ENCODE measurements at regions not wholly inside any gene's neighbourhood (a gene's known extent, or its start where the extent isn't known, plus 50 kb on each side); places are given as distances from the start of the nearest gene placed in this dataset.

GRCh38 chr10:78985973-78986818, 82.6 kb upstream of the ZMIZ1 start:
- Histone ChIP-seq H3K36me3 (ENCODE audit: control insufficient read depth, insufficient read depth, low read length) (no peaks in the 10 kb centered on the region), H3K27me3 (ENCODE audit: control insufficient read depth, insufficient read depth, low read length) (peaks cover 4% of the 10 kb centered on the region), H2AFZ (ENCODE audit: low read length) (no peak overlapping the region), H3K4me1 (ENCODE audit: control insufficient read depth, extremely low read depth, insufficient read depth, low read length) (no peaks in the 10 kb centered on the region), H3K4me2 (ENCODE audit: extremely low read depth, insufficient read depth, low read length) (no peak overlapping the region), H3K4me3 (replicated peaks in 1 of 4; ENCODE audit: control extremely low read depth in 1 of 4, insufficient read depth in 1 of 4, low read depth in 3 of 4, low read length in 4 of 4) (no peak overlapping the region), H3K9ac (ENCODE audit: insufficient read depth, low read length) (no peak overlapping the region), H3K27ac (ENCODE audit: insufficient read depth, low read length) (no peak overlapping the region), H4K20me1 (ENCODE audit: control insufficient read depth, extremely low read depth, insufficient read depth, low read length) (no peaks in the 10 kb centered on the region), H3K9me3 (ENCODE audit: control insufficient read depth, insufficient read depth, low read depth, low read length) (no peaks in the 10 kb centered on the region), H3K79me2 (ENCODE audit: control insufficient read depth, insufficient read depth, low read length) (no peaks in the 10 kb centered on the region)
- TF ChIP-seq EZH2 (IDR thresholded peaks at IDR 0.05; ENCODE audit: low read length, missing control alignments), result no peak
- TF ChIP-seq CTCF (conservative IDR thresholded peaks at IDR 0.05 in 1 of 2, IDR thresholded peaks at IDR 0.05 in 1 of 2; ENCODE audit: low read depth in 1 of 2, low read length in 2 of 2), result no peak
- DNase-seq (ENCODE audit: low read depth in 2 of 2), result peak in 1 of 2 donors; percentile 53

- Histone ChIP-seq H3K4me3 (replicated peaks in 1 of 4; ENCODE audit: control extremely low read depth in 1 of 4, insufficient read depth in 1 of 4, low read depth in 3 of 4, low read length in 4 of 4) (no peak overlapping the region), H3K27ac (ENCODE audit: insufficient read depth, low read length) (no peak overlapping the region), H3K4me1 (ENCODE audit: control insufficient read depth, extremely low read depth, insufficient read depth, low read length) (no peaks in the 10 kb centered on the region), H3K9ac (ENCODE audit: insufficient read depth, low read length) (no peak overlapping the region), H4K20me1 (ENCODE audit: control insufficient read depth, extremely low read depth, insufficient read depth, low read length) (no peaks in the 10 kb centered on the region), H2AFZ (ENCODE audit: low read length) (no peak overlapping the region), H3K27me3 (ENCODE audit: control insufficient read depth, insufficient read depth, low read length) (no peaks in the 10 kb centered on the region), H3K4me2 (ENCODE audit: extremely low read depth, insufficient read depth, low read length) (no peak overlapping the region), H3K9me3 (ENCODE audit: control insufficient read depth, insufficient read depth, low read depth, low read length) (no peaks in the 10 kb centered on the region), H3K79me2 (ENCODE audit: control insufficient read depth, insufficient read depth, low read length) (no peaks in the 10 kb centered on the region), H3K36me3 (ENCODE audit: control insufficient read depth, insufficient read depth, low read length) (no peaks in the 10 kb centered on the region)
- TF ChIP-seq CTCF (conservative IDR thresholded peaks at IDR 0.05 in 1 of 2, IDR thresholded peaks at IDR 0.05 in 1 of 2; ENCODE audit: low read depth in 1 of 2, low read length in 2 of 2), result no peak
- no peak for TF ChIP-seq EZH2 (IDR thresholded peaks at IDR 0.05; ENCODE audit: low read length, missing control alignments)
- peak in 1 of 2 donors; percentile 65 for DNase-seq (ENCODE audit: low read depth in 2 of 2)
Observed at GRCh38 chr10:78991187-78991586, 77.6 kb upstream of the ZMIZ1 start.

GRCh38 chr10:78992333-78992732, 76.4 kb upstream of the ZMIZ1 start:
- no peak for TF ChIP-seq CTCF (conservative IDR thresholded peaks at IDR 0.05 in 1 of 2, IDR thresholded peaks at IDR 0.05 in 1 of 2; ENCODE audit: low read depth in 1 of 2, low read length in 2 of 2)
- TF ChIP-seq EZH2 (IDR thresholded peaks at IDR 0.05; ENCODE audit: low read length, missing control alignments), result no peak
- Histone ChIP-seq H3K27me3 (ENCODE audit: control insufficient read depth, insufficient read depth, low read length) (no peaks in the 10 kb centered on the region), H3K4me1 (ENCODE audit: control insufficient read depth, extremely low read depth, insufficient read depth, low read length) (no peaks in the 10 kb centered on the region), H3K4me3 (replicated peaks in 1 of 4; ENCODE audit: control extremely low read depth in 1 of 4, insufficient read depth in 1 of 4, low read depth in 3 of 4, low read length in 4 of 4) (no peak overlapping the region), H3K9ac (ENCODE audit: insufficient read depth, low read length) (no peak overlapping the region), H3K4me2 (ENCODE audit: extremely low read depth, insufficient read depth, low read length) (no peak overlapping the region), H3K79me2 (ENCODE audit: control insufficient read depth, insufficient read depth, low read length) (no peaks in the 10 kb centered on the region), H2AFZ (ENCODE audit: low read length) (no peak overlapping the region), H3K27ac (ENCODE audit: insufficient read depth, low read length) (no peak overlapping the region), H3K9me3 (ENCODE audit: control insufficient read depth, insufficient read depth, low read depth, low read length) (no peaks in the 10 kb centered on the region), H4K20me1 (ENCODE audit: control insufficient read depth, extremely low read depth, insufficient read depth, low read length) (no peaks in the 10 kb centered on the region), H3K36me3 (ENCODE audit: control insufficient read depth, insufficient read depth, low read length) (no peaks in the 10 kb centered on the region)
- DNase-seq (ENCODE audit: low read depth in 2 of 2), result no peak
